OCI-LY3 (cell line): ENCODE measurements at regions not wholly inside any gene's neighbourhood (a gene's known extent, or its start where the extent isn't known, plus 50 kb on each side); places are given as distances from the start of the nearest gene placed in this dataset.

Experiments
- CTCF ChIP-seq: fragments of 200-600, 300-600 bp; sonication (generic); IDR thresholded peaks from 2 replicates; pipeline ENCODE4 v1.5.1; 2014; ENCODE audit warnings: antibody characterized with exemption, low read length, low read depth
- EZH2phosphoT487 ChIP-seq: fragments of 200-600 bp; shearing (Covaris generic); IDR thresholded peaks from 2 replicates; pipeline ENCODE4 v1.6.1; 2018; ENCODE audit warnings: antibody characterized with exemption, mixed run types, low read depth

- TF ChIP-seq CTCF (no peak), EZH2phosphoT487 (no peak)
Measured at GRCh38 chr6:138640028-138640427, 133.5 kb upstream of the CCDC28A start.
